NT2/D1 (cell line): ENCODE measurements at regions not wholly inside any gene's neighbourhood (a gene's known extent, or its start where the extent isn't known, plus 50 kb on each side); places are given as distances from the start of the nearest gene placed in this dataset.
"Not testable (repeated sequence)": the region's sequence is repeated elsewhere in the genome, so short reads cannot be mapped to it uniquely, and the experiment has no call there.

Experiments used
- DNase-seq: peaks from one replicate; pipeline ENCODE4 v3.0.0-alpha.2; 2011; ENCODE audit warnings: low read depth, low spot score
- H3K27me3 ChIP-seq: 2 replicates; pipeline ENCODE4 v1.6.0; 2011; ENCODE audit warnings: mild to moderate bottlenecking; ENCODE audit not compliant: insufficient read length, insufficient read depth
- H3K36me3 ChIP-seq: 2 replicates; pipeline ENCODE4 v1.6.1; 2011; ENCODE audit warnings: mild to moderate bottlenecking, low read length, mixed read lengths; ENCODE audit not compliant: insufficient read depth, insufficient read length
- H3K4me1 ChIP-seq: 2 replicates; pipeline ENCODE4 v1.5.1; 2011; ENCODE audit not compliant: insufficient read depth, insufficient read length
- H3K4me3 ChIP-seq: 2 replicates; pipeline ENCODE4 v1.5.1; 2011; ENCODE audit warnings: low read depth; ENCODE audit not compliant: insufficient read length
- H3K9ac ChIP-seq: 2 replicates; pipeline ENCODE4 v1.6.0; 2011; ENCODE audit warnings: low read depth; ENCODE audit not compliant: insufficient read length
- H3K9me3 ChIP-seq: 2 replicates; pipeline ENCODE4 v1.5.1; 2011; ENCODE audit warnings: mild to moderate bottlenecking, low read length; ENCODE audit not compliant: insufficient read depth
- SUZ12 ChIP-seq: IDR thresholded peaks from 2 replicates; pipeline ENCODE4 v1.6.1; 2011; ENCODE audit not compliant: insufficient read length, insufficient read depth; ENCODE audit errors: extremely low read depth
- YY1 ChIP-seq: IDR thresholded peaks from 2 replicates; pipeline ENCODE4 v1.6.1; 2011; ENCODE audit not compliant: insufficient read length, insufficient read depth
- ZNF274 ChIP-seq: IDR thresholded peaks from 2 replicates; pipeline ENCODE4 v1.6.1; 2011; ENCODE audit warnings: mild to moderate bottlenecking, low read depth, low read length

- no peak overlapping the region for H3K9ac ChIP-seq
- no peak for DNase-seq
- TF ChIP-seq SUZ12 = no peak
- no peak for TF ChIP-seq YY1
- no peak for TF ChIP-seq ZNF274
Observed at GRCh38 chr1:99503276-99503747, 142.6 kb upstream of the PALMD start.

GRCh38 chr1:99504287-99504686, 141.6 kb upstream of the PALMD start:
- peaks cover 18% of the 10 kb centered on the region; the same call in 1 of the 2 replicates for H3K9me3 ChIP-seq
- H3K4me1 ChIP-seq = no peaks in the 10 kb centered on the region
- no peak overlapping the region for H3K9ac ChIP-seq
- DNase-seq = no peak
- no peak for TF ChIP-seq YY1
- H3K4me3 ChIP-seq = no peak overlapping the region
- no peaks in the 10 kb centered on the region for H3K27me3 ChIP-seq
- H3K36me3 ChIP-seq = no peaks in the 10 kb centered on the region

More at GRCh38 chr1:99503276-99503747, 142.6 kb upstream of the PALMD start:
- no peaks in the 10 kb centered on the region for H3K36me3 ChIP-seq
- peaks cover 15% of the 10 kb centered on the region; the same call in 1 of the 2 replicates for H3K9me3 ChIP-seq
- H3K27me3 ChIP-seq = no peaks in the 10 kb centered on the region
- H3K4me1 ChIP-seq = no peaks in the 10 kb centered on the region
- H3K4me3 ChIP-seq = no peak overlapping the region

- no peak for DNase-seq
- Histone ChIP-seq H3K36me3 (no peaks in the 10 kb centered on the region), H3K27me3 (no peaks in the 10 kb centered on the region), H3K9ac (no peak overlapping the region), H3K4me1 (no peaks in the 10 kb centered on the region), H3K9me3 (peaks cover 18% of the 10 kb centered on the region; the same call in 1 of the 2 replicates), H3K4me3 (no peak overlapping the region)
- TF ChIP-seq YY1 = no peak
Observed at GRCh38 chr1:99506631-99507030, 139.3 kb upstream of the PALMD start.

- H3K36me3 ChIP-seq, DNase-seq, H3K9ac ChIP-seq, H3K27me3 ChIP-seq, H3K4me3 ChIP-seq, H3K4me1 ChIP-seq: not testable (repeated sequence)
- H3K9me3 ChIP-seq = peaks cover 18% of the 10 kb centered on the region; the same call in 1 of the 2 replicates
Observed at GRCh38 chr1:99507446-99507845, 138.5 kb upstream of the PALMD start.

GRCh38 chr1:99507906-99508732, 137.8 kb upstream of the PALMD start:
- H3K9me3 ChIP-seq = peaks cover 18% of the 10 kb centered on the region; the same call in 1 of the 2 replicates
- H3K4me1 ChIP-seq = no peaks in the 10 kb centered on the region
- H3K4me3 ChIP-seq = no peak overlapping the region
- no peak overlapping the region for H3K9ac ChIP-seq
- no peak for TF ChIP-seq ZNF274
- no peak for TF ChIP-seq SUZ12
- no peak for TF ChIP-seq YY1
- H3K27me3 ChIP-seq = no peaks in the 10 kb centered on the region
- DNase-seq = no peak
- no peaks in the 10 kb centered on the region for H3K36me3 ChIP-seq

- H3K4me3 ChIP-seq, H3K27me3 ChIP-seq, H3K4me1 ChIP-seq, H3K36me3 ChIP-seq, DNase-seq, H3K9ac ChIP-seq: not testable (repeated sequence)
- H3K9me3 ChIP-seq = peaks cover 18% of the 10 kb centered on the region; the same call in 1 of the 2 replicates
Observed at GRCh38 chr1:99508733-99509445, 137.0 kb upstream of the PALMD start.

- not testable (repeated sequence) for H3K4me1 ChIP-seq, H3K4me3 ChIP-seq, DNase-seq, H3K27me3 ChIP-seq, H3K36me3 ChIP-seq, H3K9ac ChIP-seq, H3K9me3 ChIP-seq
Observed at GRCh38 chr1:99514823-99515552, 130.9 kb upstream of the PALMD start.
